T1000 (cell line): ENCODE measurements at regions not wholly inside any gene's neighbourhood (a gene's known extent, or its start where the extent isn't known, plus 50 kb on each side); places are given as distances from the start of the nearest gene placed in this dataset.

Experiments
- DNase-seq: peaks from one replicate; lab custom pipeline; 2025; ENCODE audit warnings: mixed read lengths; lab: John Stamatoyannopoulos, UW

DNA sequence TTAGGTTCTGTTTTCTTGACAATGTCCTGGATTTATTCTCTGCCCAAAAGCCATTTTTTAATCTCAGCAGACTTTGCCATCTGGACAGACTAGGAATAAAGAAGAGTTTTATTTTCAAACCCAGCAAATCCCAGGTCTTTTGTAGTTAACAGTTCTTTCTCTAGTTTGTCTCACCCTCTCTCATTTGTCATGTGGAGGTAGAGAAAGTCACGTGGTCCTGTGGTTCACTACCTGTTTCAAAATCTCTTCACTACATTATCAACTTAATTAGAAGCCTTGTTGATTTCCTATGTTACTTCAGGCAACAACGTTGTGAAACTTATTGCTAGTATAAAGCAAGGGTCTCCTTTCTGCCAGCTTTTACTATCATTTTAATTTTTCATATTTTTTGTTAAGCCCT, 1222.6 kb downstream of the EFNB2 start:
- no peak for DNase-seq

DNA sequence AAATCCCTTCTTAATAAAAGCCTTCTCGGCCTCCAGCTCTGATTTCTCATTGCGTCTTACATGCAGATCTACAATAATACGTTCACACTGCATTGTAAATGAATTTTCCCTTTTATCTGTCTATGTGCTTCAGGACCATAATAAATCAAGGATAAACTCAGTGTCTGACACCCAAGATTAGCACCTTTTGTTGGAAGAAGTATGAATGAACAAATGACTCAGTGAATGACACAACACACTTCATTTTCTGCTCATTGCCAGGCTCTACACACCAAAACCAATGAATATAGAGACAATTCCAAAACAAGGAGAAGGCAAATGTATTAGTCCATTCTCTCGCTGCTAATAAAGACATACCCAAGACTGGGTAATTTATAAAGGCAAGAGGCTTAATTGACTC, 1224.4 kb downstream of the EFNB2 start:
- no peak for DNase-seq

DNA sequence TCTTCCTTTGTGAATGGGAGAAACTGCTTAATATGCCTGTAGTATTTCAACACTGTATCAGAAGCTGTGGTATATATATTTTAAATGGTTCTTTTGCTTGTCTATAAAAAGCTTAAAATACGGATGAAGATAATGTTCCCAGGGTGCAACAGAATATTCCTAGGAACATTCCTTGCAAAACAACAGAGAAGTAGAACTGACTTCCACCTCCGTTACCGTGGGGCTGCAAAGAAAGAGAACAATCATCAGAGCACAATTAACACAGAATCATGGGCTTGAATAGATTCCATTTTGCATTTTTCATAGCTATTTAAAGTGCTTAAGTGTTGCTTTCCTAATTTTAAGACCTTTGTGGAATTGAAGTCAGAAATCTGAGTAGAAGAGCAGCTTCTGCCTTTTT, 1227.7 kb downstream of the EFNB2 start:
- DNase-seq: no peak

DNA sequence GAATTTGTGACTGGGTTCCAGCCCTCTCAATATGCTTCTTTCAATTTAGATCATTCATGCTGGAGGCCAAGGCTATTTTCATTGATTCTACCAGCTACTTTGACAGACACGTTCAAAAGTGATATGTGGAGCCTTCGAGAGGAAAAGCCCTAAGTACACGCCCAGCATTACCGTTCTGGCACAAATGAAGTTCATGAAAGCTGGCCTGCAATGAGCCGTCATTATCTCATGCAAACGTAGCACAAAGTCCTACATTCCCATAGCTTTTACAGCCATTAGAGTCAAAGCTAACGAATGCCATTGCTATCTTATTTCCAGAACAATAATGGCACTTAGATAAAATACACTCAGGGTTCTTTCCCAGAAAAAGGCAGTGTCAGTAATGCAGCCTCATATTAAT, 1237.6 kb downstream of the EFNB2 start:
- DNase-seq: no peak

DNA sequence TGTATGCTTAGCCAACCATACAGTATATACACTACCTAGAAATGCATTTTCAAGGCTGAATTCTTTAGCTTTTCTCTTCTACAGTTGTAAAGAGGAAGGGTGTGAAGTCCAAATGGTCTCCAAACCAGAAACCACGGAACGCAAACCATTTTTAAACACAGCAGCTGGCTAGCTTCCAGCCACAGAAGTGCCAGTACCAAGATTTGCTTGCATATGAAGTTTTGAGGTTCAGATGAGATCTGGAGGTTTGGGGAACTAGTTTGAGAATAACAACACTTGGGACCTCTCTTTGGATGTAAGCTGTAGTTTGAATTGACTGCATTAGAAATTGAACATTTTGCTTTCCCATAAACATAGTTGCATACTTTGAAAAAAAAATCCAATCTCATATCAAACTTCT, 1243.5 kb downstream of the EFNB2 start:
- no peak for DNase-seq

DNA sequence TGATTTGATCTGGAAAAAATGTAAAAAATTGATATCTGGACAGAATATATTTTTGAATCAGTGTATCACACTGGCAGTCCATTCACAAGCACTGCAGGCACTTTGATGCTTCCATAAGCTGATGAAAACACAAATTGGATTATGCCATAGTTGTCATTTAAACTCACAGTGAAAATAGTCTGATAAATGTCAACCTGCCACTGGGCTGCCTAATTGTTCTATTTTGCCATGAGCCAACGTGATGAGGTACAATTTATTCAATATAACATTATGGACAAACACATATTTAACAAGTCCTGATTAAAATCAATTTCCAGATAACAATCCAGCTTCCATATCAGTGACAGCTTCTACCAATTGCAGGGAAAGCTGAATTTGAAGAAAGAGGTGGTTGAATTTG, 1244.9 kb downstream of the EFNB2 start:
- no peak for DNase-seq

DNA sequence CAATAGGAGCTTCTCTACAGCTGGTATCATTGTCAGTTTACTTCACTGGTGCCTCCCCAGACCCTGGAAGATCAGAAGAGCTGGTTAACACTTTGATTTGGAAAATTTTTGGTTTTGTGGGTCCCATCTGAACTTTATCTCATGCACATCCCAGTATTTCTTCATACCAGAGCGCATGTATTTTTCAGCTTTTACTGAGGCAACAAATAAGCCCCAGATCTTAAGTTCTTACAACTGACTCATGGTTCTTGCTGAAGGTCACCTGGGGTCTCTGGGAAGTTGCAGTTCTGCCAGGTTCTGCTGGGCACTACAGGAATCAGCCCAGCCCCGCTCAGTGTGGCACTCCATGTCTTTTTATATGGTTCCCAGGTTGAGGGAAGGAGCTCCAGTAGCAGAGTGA, 1249.9 kb downstream of the EFNB2 start:
- no peak for DNase-seq

DNA sequence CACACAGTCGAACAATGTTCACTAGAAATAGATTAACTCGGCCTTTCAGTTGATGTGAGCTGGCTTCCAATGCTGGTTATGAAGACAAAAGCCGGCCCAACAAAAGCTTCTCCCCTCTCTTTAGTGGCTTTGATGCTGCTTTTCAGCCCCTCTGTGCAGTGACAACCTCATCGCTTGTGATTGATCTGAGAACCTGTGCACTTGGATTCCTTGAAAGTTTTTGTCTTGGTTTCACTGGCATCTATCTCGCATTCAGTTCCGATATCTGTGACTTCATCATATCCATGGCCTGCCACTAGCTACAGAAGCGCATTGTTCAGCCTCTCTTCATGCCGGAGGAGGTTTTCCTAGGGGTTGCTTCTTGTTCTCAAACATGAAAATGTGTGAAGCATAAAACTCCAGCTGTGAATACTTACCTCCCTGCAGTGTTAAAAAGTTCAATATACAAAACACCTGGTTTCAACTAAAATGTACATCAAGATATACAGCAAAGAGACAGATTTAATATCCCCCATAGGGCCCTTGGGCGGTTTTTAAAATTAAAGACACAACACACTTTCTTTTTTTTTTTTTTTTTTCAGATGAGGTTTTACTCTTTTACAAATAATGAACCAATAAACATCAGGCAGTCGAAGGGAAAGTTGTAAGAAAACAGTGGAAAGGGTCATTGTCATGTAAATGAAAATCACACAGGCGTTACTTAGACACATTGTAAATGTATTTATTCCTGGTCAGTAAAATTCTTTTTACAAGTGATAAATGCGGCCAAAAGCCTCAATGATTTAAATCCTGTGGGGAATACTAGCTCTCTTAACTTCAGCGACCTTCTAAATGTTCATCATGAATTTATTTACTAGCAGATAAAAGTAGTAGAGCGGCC, 1252.8 kb downstream of the EFNB2 start:
- DNase-seq: no peak

DNA sequence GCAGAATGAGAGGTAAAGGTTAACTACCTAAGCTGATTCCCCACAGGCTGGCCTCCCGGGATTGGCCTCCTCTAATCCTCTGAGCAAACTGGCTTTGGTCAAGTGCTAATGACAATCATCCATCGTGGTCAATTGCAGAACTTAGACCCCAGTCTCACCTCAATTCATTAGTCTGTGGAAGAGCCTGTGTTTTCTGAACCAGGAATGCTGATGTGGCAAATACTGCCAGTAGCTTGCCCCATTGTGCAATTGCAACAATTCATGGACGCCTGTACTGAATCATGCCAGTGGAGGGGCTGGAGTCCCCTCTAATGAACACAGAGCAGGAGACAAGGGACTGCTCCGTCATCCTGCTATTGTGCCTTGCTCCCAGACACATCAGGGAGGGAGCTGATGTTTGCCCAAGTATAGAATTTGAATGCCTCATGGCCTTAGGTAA, 1256.5 kb downstream of the EFNB2 start:
- DNase-seq: no peak

DNA sequence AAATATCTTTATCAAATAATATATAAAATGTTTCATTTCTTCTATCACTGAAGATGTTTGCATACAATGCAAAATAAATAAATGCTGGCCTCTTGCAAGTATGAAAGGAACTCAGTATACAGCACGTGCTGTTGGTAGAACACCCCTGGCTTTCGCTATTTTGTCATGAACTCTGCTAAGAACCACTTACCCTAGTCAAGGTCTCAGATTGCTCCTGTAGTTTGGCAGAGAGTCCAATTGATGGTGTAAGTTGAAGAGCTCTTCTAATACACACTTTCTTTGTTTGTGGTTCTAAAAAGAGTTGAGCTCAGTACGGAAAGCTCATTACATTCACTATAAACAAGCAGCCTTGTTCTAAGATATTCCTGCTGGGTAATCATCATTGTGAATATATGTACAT, 1258.9 kb downstream of the EFNB2 start:
- no peak for DNase-seq

DNA sequence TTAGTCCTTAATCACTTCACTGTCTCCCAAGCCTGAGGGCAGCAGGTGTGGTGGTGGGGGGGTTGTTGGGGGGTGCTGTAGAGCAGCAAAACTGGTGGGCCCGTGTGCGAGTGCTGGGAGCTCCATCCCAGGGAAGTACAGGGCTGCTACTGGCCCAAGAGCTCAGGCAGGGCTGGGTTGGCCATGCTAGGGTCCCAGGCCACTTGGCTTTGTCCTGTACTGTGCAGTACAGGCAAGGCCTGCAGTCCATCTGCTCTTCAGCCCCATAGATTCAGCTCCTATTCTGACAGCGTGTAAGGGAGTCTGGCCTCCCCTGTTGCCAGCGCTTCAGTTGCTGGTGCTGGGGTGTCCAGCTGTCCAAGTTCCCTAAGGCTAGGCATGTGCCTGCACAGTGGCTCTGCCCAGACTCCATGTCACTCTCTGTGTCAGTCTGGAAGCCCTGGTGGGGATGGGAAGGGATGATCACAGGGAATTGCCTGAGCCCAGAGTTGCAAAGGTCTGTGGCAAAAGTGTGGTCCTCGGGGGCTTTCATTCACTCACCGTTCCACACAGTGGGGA, 1261.7 kb downstream of the EFNB2 start:
- DNase-seq: no peak

DNA sequence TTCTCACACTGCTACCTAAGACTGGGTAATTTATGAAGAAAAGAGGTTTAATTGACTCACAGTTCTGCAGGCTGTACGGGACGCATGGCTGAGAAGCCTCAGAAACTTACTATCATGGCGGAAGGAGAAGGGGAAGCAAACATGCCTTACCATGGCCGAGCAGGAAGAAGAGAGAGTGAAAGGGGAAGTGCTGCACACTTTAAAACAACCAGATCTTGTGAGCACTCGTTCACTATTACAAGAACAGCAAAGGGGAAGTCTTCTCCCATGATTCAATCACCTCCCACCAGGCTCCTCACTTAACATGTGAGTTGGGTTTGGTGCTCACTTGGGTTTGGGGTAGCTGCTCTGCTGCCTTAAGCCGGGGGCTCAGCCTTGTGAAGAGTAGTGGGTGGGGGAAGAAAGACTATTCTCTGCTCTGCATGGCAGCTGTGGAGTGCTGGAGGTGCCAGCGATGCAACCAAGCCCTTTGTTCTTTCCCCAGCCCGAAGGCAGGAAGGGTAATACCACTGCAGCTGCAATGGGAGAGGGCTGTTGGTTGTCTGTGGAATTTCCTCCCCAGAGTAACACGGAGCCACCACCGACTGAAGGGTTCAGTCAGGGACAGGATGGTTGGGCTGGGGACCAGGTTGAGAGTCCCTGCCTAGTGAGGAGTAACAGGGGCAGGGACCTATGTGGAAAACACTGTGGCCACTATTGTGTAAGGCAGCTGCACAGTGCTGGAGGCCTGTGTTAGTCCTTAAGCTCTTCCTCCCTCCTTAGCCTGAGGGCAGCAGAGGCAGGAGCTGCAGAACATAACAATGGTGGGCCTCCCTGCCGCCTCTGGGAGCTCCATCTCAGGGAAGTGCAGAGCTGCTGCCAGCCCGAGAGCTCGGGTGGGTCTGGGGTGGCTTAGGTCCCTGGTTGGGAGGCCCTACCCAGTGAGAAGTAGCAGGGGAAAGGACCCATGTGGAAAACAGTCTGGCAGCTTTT, 1262.5 kb downstream of the EFNB2 start:
- DNase-seq: no peak

DNA sequence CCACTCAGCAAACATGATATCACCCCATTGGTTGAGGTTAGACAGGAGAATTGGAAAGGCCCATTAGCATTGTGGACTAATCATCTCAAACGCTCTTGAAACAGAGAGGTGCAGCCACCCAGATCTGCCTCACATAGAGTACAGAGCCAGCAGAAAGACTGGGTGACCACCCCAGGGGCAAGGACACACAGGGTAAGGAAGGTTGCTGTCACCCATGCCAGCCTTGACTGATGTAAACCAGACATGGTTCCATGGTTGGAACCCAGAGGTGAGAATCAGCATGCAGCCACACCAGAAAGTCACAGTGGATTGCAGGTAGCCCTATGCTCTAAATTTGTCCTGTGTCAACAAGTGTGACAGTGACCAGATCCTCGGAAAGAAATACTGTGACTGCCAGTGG, 1268.8 kb downstream of the EFNB2 start:
- DNase-seq: no peak

DNA sequence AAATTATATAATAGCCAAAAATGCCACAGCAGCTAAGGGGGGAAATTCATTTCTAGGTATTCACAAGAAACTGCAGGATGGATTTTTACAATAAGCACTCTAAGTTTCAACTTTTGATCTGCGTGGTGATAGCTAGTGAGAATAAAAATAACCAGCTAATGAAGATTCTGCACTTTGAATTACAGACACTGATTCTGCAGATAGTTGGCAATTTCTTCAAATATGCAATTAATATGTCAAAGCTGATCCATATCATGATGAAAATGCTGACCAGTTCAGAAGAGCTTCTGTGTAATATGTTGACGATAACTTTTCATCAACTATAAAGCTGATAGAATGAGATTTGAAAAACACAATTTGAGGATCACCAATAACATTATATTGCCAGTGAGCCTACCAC, 1272.9 kb downstream of the EFNB2 start:
- DNase-seq: no peak

DNA sequence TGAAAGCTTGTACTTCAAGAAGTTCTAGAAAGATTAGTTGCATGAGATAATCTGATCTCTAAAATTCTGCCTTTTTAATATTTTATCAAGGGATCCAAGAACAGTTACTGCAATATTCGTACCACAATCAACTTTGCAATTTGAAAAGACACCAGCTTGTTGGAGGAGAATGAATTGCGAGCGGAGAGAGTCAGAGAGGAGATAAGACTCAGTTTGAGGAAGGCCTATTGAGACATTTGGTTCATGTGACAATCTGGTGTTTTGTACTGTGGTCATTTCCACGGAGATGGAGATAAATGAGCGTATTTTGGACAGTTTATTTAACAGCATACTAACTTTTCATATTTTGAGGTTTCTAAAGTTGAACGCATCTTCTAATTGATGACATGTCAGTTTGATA, 1276.0 kb downstream of the EFNB2 start:
- no peak for DNase-seq

DNA sequence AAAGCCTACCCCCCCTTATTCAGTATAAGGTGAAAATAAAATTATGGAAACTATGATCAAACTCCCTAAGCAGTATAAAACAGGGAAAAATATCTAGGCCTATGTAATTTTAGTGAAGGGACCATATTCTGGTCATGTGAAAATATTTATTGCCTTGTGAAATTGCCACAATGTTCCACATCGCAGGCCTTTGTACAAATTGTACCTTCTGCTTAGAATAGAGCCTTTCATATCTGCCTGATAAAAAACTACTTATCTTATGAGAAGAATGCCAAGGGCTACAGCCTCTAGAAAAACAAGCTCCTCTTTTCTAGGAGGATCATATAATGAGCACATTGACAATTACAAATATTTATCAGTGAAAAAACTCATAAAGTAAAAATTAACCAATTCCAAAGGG, 1280.0 kb downstream of the EFNB2 start:
- no peak for DNase-seq

DNA sequence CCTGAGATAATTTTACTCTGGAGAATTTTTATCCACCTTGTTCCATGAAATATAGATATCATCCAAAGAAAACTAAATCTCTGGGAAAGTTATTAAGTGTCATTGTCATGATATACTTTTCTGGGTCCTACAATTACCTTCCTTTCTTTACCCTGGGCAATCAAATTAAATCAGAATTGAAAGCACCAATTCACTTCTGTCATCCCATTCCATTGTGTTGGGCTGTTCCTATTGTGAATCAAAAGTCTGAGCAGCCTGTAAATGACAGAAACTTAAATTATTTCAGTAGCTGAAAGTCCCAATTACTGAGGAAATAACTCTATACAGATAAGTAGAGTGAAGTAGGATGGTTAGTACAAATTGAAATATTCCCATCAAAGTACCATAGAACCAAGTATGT, 1284.2 kb downstream of the EFNB2 start:
- DNase-seq: no peak

DNA sequence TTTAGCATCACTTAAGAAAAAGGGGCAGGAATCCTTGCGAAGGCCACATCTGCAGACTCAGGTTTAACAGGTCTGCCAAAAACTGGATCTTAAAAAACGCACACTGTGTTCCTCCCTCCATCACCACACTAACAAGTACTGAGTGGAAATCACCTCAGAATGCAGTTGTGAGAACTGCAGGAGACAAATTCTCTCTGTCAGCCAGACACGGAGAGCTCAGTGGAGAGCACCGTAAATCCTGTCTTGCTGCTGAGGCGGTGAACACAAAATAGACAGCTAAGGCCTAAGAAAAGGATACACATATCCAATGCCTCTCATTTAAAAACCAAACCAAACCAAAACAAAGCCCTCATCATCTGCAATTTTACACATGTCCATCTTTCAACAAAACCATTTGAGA, 1287.6 kb downstream of the EFNB2 start:
- no peak for DNase-seq

DNA sequence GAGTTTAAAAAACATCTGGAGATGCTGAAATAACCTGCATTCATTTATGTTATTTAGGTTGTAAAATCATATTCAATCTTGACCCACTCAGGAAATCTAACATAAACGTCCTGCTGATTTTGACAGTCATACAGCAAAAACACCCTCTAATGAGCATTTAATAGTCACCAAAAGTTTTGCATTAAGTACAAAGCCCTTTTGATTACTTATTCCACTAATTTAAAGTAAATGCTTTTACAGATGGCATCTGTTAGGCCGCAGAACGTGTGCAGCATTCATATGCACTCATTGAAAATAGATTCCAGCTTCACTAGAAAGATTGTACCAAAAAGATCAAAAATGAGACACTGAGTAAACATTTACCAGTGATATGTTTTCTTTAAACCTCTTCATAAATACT, 1295.1 kb downstream of the EFNB2 start:
- no peak for DNase-seq

DNA sequence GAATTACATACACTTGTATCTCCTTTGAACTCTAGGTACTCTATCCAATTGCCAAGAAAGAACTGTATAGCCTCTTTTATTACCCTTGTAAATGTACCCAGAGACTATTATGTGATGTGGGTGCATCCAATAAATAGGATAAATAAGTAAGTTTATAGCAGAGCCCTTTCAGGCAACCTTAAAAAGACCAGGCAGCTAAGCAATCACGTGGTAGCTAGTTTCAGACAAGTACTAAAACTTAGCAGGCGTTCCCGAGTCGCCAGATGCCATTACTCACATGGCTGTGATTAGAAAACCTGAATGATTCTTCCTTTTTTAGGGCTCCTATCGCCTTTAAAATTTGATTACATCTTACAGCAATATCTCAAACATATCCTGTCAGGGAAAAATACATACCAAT, 1303.0 kb downstream of the EFNB2 start:
- no peak for DNase-seq

DNA sequence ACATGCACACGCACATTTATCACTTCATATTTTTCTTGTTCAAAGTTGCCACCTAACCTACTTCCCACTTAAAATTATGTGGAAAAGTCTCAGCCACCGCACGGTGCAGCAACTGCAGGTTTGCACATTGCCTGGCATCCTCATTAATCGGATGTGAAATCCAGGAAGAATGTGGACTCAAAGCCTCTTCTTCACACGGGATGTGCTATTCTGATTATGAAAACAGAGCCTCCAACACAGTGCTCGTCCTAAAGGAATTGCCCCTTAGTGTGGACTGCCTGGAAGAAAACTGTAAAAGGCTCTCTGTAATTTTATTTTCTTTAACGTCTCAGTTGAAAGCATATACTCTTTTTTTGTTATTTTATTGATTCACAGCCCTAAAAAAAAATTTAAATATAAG, 1303.5 kb downstream of the EFNB2 start:
- DNase-seq: no peak

DNA sequence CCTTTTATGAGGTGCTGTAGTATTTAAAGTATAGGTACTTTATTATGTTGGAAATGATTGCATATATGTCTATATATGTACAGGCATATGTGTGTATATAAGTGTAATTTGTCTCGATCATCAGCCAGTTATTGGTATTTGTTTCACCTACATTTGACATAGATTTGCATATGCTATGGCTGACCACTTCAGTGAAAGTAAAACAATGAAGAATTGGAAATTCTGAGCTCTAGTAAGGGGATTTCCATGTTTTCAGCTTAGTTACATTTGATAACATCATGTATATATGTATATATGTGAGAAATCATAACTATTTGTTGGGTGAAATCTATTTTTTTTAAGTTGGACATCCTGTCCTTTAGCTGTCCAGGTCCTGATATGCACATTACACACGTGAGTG, 1303.9 kb downstream of the EFNB2 start:
- DNase-seq: no peak

DNA sequence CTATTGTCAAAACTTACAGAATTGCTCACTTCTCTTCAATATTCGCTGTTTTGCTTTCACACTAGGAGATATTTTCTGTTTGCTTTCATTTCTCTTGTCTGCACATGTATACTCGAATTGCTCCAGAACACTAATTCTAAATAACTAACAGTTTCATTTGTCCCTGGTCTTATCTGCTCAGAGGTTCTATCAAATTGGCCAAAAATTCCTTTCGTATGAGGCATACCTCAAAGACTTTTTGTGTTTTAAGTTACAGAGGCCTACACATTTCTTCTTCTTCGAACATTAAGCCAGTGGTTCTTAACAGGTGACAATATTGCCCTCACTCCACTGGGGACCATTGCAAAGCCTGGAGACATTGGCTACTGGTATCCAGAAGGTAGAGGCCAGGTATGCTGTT, 1314.6 kb downstream of the EFNB2 start:
- DNase-seq: no peak
